ENCODE measurements at regions not wholly inside any gene's neighbourhood (a gene's known extent, or its start where the extent isn't known, plus 50 kb on each side); places are given as distances from the start of the nearest gene placed in this dataset.

DNA sequence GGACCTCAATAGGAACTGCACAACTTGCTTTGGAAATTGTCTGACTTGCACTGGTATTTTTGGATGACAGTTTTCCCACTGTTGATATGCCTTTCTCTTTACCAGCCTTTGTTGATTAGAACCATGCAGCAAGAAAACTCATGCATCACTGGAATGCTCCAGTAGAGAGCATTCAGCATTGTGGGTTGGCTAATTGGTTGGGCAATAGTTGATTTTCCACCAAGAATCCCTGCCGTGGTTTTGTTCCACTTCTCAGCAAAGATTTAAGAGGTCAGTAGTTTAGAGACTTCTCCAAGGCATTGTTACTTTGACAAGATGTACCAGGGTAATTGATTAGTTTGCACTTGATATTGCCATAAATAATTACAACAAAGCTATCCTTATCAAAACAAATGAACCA is 260.0 kb downstream of the DHX35 start:
- WGBS: 33% methylated on average over 1 of the region's 1 CpG
- Histone ChIP-seq H3K4me3 (no peak overlapping the region), H3K4me1 (no peaks in the 10 kb centered on the region), H3K9me3 (no peaks in the 10 kb centered on the region), H3K27ac (no peak overlapping the region), H3K27me3 (peaks cover 22% of the 10 kb centered on the region), H3K36me3 (no peaks in the 10 kb centered on the region)
- no peak for DNase-seq (ENCODE audit: low spot score in 2 of 2)
- TF ChIP-seq, protein P1, sequence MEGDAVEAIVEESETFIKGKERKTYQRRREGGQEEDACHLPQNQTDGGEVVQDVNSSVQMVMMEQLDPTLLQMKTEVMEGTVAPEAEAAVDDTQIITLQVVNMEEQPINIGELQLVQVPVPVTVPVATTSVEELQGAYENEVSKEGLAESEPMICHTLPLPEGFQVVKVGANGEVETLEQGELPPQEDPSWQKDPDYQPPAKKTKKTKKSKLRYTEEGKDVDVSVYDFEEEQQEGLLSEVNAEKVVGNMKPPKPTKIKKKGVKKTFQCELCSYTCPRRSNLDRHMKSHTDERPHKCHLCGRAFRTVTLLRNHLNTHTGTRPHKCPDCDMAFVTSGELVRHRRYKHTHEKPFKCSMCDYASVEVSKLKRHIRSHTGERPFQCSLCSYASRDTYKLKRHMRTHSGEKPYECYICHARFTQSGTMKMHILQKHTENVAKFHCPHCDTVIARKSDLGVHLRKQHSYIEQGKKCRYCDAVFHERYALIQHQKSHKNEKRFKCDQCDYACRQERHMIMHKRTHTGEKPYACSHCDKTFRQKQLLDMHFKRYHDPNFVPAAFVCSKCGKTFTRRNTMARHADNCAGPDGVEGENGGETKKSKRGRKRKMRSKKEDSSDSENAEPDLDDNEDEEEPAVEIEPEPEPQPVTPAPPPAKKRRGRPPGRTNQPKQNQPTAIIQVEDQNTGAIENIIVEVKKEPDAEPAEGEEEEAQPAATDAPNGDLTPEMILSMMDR (IDR thresholded peaks at IDR 0.05): no peak
- TF ChIP-seq POLR2A (IDR thresholded peaks at IDR 0.05): no peak
- TF ChIP-seq POLR2AphosphoS5 (IDR thresholded peaks at IDR 0.05): no peak
- TF ChIP-seq EP300 (IDR thresholded peaks at IDR 0.05): no peak

DNA sequence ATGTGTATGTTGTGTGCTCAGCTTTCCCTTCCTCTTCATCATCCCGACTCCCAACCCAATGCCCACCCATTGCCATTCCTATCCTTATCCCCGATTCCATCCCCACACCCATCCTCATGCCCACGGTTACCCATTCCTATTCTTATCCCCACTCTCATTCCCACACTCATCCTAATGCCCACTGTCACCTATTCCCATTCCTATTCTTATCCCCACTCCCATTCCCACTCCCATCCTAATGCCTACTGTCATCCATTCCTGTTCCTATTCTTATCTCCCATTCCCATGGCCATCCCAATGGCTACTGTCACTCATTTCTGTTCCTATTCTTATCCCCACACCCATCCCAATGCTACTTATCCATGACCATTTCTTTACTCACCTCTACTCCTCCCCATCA is 254.1 kb downstream of the DHX35 start:
- Histone ChIP-seq H3K27ac (no peak overlapping the region), H3K4me3 (no peak overlapping the region), H3K4me1 (no peaks in the 10 kb centered on the region), H3K36me3 (no peaks in the 10 kb centered on the region), H3K27me3 (peaks cover 20% of the 10 kb centered on the region), H3K9me3 (no peaks in the 10 kb centered on the region)
- no peak for DNase-seq (ENCODE audit: low spot score in 2 of 2)
- 90% methylated on average over 3 of the region's 3 CpGs for WGBS
- TF ChIP-seq, protein P1 (IDR thresholded peaks at IDR 0.05): no peak
- TF ChIP-seq POLR2A (IDR thresholded peaks at IDR 0.05) (no peak), EP300 (IDR thresholded peaks at IDR 0.05) (no peak), POLR2AphosphoS5 (IDR thresholded peaks at IDR 0.05) (no peak)

DNA sequence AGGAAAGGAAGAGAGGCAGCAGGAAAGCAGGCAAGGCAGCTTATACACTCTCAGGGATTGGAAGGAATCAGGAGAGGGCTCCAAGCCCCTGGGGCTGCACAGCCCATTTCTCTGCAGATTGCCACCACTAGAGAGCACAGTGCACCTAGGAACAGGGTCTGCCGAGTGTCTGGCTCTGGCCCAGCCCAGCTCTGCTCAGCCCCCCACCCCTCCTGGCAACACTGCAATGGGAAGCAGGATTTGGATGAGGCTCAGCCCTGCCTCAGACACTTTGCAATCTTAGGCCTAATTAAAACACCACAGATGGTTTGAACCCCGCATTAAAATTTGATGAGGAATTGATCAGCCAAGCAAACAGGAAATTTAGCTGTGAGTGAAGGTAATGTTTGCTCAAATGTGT is 252.7 kb downstream of the DHX35 start:
- TF ChIP-seq POLR2A (IDR thresholded peaks at IDR 0.05) (no peak), POLR2AphosphoS5 (IDR thresholded peaks at IDR 0.05) (no peak), EP300 (IDR thresholded peaks at IDR 0.05) (no peak)
- TF ChIP-seq, protein P1 (IDR thresholded peaks at IDR 0.05): no peak
- DNase-seq (ENCODE audit: low spot score in 2 of 2): no peak
- no peak overlapping the region for H3K27ac ChIP-seq
- WGBS: 80% methylated on average over 1 of the region's 2 CpGs
- H3K4me1 ChIP-seq: no peaks in the 10 kb centered on the region
- H3K4me3 ChIP-seq: no peak overlapping the region
- H3K9me3 ChIP-seq: no peaks in the 10 kb centered on the region
- no peaks in the 10 kb centered on the region for H3K36me3 ChIP-seq
- peaks cover 11% of the 10 kb centered on the region for H3K27me3 ChIP-seq

DNA sequence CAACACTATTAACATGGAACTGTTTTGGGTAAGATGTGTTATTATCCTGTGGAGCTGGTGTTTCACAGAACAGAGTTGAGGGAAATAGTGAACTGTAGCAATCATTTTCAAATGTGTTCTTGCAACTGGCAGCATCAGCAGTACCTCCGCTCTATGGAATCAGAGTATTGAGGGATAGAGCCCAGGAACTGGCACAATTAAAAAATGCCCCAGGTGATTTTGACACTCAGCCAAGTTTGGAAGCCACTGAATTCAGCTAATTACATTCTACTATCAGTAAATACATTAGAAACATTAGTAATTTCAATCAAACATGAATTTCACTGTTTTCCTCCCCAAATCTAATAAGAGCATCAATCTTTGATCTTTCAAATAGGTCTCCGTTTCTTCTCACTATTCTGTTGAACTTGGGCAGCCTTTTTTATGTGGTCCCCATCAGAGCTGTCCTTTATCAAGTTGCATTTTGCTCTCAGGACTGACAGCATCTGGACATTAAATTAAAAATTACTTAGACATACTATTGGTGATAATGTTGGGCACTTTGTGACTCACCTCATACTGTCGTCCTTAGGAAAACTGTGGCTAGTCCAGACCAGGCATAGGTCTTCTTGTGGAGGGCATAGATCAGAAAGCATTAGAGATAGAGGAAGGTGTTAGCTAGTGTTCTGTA is 251.5 kb downstream of the DHX35 start:
- Histone ChIP-seq H3K27ac (no peak overlapping the region), H3K9me3 (no peaks in the 10 kb centered on the region), H3K4me1 (peaks cover under 1% of the 10 kb centered on the region), H3K4me3 (no peak overlapping the region), H3K36me3 (no peaks in the 10 kb centered on the region), H3K27me3 (peaks cover 5% of the 10 kb centered on the region)
- DNase-seq (ENCODE audit: low spot score in 2 of 2): no peak
- no peak for TF ChIP-seq POLR2AphosphoS5 (IDR thresholded peaks at IDR 0.05)
- no peak for TF ChIP-seq POLR2A (IDR thresholded peaks at IDR 0.05)
- TF ChIP-seq, protein P1 (IDR thresholded peaks at IDR 0.05): no peak
- TF ChIP-seq EP300 (IDR thresholded peaks at IDR 0.05): no peak
- WGBS: 79% methylated on average over 3 of the region's 3 CpGs

DNA sequence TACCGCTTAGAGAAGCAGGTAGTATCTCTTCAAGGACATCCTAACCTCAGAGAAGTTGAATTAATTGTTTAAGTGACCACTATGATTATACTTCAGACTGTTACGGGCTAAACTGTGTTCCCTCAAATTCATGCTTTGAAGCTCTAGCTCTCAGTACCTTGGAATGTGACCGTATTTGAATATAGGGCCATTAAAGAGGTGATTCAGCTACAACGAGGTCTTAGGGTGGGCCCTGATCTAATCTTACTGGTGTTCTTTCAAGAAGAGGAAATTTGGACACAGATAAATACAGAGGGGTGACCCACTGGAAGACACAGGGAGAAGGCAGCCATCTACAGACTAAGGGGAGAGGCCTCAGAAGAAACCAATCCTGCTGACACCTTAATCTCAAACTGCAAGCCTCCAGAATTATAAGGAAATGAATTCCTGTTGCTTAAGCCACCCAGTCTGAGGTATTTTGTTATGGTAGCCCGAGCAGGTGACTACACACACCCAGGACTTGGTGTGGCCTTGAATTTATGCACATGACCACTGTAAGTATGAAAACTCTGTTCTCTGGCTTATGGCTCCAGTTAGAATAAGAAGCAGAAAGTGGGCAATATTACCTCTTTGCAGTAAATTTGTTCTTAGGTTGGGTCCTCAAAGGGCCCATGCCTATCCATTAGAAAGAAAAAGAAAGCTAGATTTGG is 249.1 kb downstream of the DHX35 start:
- Histone ChIP-seq H3K27me3 (peaks cover 5% of the 10 kb centered on the region), H3K27ac (no peak overlapping the region), H3K4me1 (peaks cover 23% of the 10 kb centered on the region), H3K4me3 (no peak overlapping the region), H3K36me3 (no peaks in the 10 kb centered on the region), H3K9me3 (no peaks in the 10 kb centered on the region)
- DNase-seq (ENCODE audit: low spot score in 2 of 2): no peak
- WGBS: 76% methylated on average over 5 of the region's 5 CpGs
- no peak for TF ChIP-seq POLR2AphosphoS5 (IDR thresholded peaks at IDR 0.05)
- no peak for TF ChIP-seq EP300 (IDR thresholded peaks at IDR 0.05)
- TF ChIP-seq POLR2A (IDR thresholded peaks at IDR 0.05): no peak
- TF ChIP-seq, protein P1 (IDR thresholded peaks at IDR 0.05): no peak
